ENCODE measurements at regions not wholly inside any gene's neighbourhood (a gene's known extent, or its start where the extent isn't known, plus 50 kb on each side); places are given as distances from the start of the nearest gene placed in this dataset.

- TF ChIP-seq CTCF (IDR thresholded peaks at IDR 0.05; ENCODE audit: poor library complexity, severe bottlenecking) (no peak), POLR2AphosphoS5 (IDR thresholded peaks at IDR 0.05) (no peak), TAF1 (IDR thresholded peaks at IDR 0.05; ENCODE audit: low read depth) (no peak), EP300 (conservative IDR thresholded peaks at IDR 0.05; ENCODE audit: poor library complexity, severe bottlenecking) (peak; percentile 52)
These were observed 224.4 kb upstream of the GALNTL6 start for GRCh38 chr4:171588764-171589163.

GRCh38 chr4:171588051-171588545 is 225.1 kb upstream of the GALNTL6 start:
- H3K79me2 ChIP-seq (replicated peaks; ENCODE audit: insufficient read depth, low read length), result no peaks in the 10 kb centered on the region
- H3F3A ChIP-seq (ENCODE audit: insufficient read depth, low read length, poor library complexity, severe bottlenecking), result no peaks in the 10 kb centered on the region
- H3K27me3 ChIP-seq (ENCODE audit: insufficient read depth, low read depth, low read length), result no peaks in the 10 kb centered on the region
- no peaks in the 10 kb centered on the region for H3K36me3 ChIP-seq (ENCODE audit: insufficient read depth, low read length)
- H3K27ac ChIP-seq (ENCODE audit: low read length), result peak overlapping the region; percentile 60
- H3K9ac ChIP-seq (ENCODE audit: low read length), result peak overlapping the region; percentile 20
- no peaks in the 10 kb centered on the region for H3K9me2 ChIP-seq (ENCODE audit: insufficient read depth, low read length)
- H4K20me1 ChIP-seq (ENCODE audit: insufficient read depth), result no peaks in the 10 kb centered on the region
- no peak overlapping the region for H2AFZ ChIP-seq (ENCODE audit: low read depth, low read length)
- TF ChIP-seq REST (IDR thresholded peaks at IDR 0.05; ENCODE audit: borderline replicate concordance) (no peak), EZH2 (IDR thresholded peaks at IDR 0.05; ENCODE audit: borderline replicate concordance, insufficient read depth, low read length, poor library complexity, severe bottlenecking) (no peak), SMC3 (conservative IDR thresholded peaks at IDR 0.05; ENCODE audit: poor library complexity) (no peak), CTCF (IDR thresholded peaks at IDR 0.05; ENCODE audit: poor library complexity, severe bottlenecking) (no peak), RAD21 (conservative IDR thresholded peaks at IDR 0.05) (no peak), EP300 (conservative IDR thresholded peaks at IDR 0.05; ENCODE audit: poor library complexity, severe bottlenecking) (no peak), MXI1 (conservative IDR thresholded peaks at IDR 0.05; ENCODE audit: poor library complexity, severe bottlenecking) (no peak), TAF1 (IDR thresholded peaks at IDR 0.05; ENCODE audit: low read depth) (no peak), POLR2AphosphoS5 (IDR thresholded peaks at IDR 0.05) (no peak)
- peak overlapping the region; percentile 53 for H3K4me2 ChIP-seq (ENCODE audit: low read length)
- H3K4me3 ChIP-seq (ENCODE audit: low read length), result peak overlapping the region; percentile 43
- H3K9me3 ChIP-seq (ENCODE audit: low read length), result no peaks in the 10 kb centered on the region

More at GRCh38 chr4:171588764-171589163, 224.4 kb upstream of the GALNTL6 start:
- no peak overlapping the region for H2AFZ ChIP-seq (ENCODE audit: low read depth, low read length)
- no peaks in the 10 kb centered on the region for H3K79me2 ChIP-seq (replicated peaks; ENCODE audit: insufficient read depth, low read length)
- H3F3A ChIP-seq (ENCODE audit: insufficient read depth, low read length, poor library complexity, severe bottlenecking), result no peaks in the 10 kb centered on the region
- H3K9me2 ChIP-seq (ENCODE audit: insufficient read depth, low read length), result no peaks in the 10 kb centered on the region
- peak overlapping the region; percentile 60 for H3K27ac ChIP-seq (ENCODE audit: low read length)
- H4K20me1 ChIP-seq (ENCODE audit: insufficient read depth), result no peaks in the 10 kb centered on the region
- no peak overlapping the region for H3K4me2 ChIP-seq (ENCODE audit: low read length)
- H3K4me3 ChIP-seq (ENCODE audit: low read length), result peak overlapping the region; percentile 16
- H3K9ac ChIP-seq (ENCODE audit: low read length), result no peak overlapping the region
- no peaks in the 10 kb centered on the region for H3K27me3 ChIP-seq (ENCODE audit: insufficient read depth, low read depth, low read length)
- no peaks in the 10 kb centered on the region for H3K9me3 ChIP-seq (ENCODE audit: low read length)
- H3K36me3 ChIP-seq (ENCODE audit: insufficient read depth, low read length), result no peaks in the 10 kb centered on the region
